A673 (cell line): ENCODE measurements at regions not wholly inside any gene's neighbourhood (a gene's known extent, or its start where the extent isn't known, plus 50 kb on each side); places are given as distances from the start of the nearest gene placed in this dataset.

Experiments used
- BruUV-seq: library from RNA; stranded (reverse); fragments of 400-500 nt; replicated peaks from 2 replicates; lab custom pipeline; 2021; lab: Mats Ljungman, UMichigan
- CTCF ChIA-PET: fragments of 300-600 bp; sonication (Branson Sonifier 250); formaldehyde crosslinking; loops from one replicate; lab custom pipeline; 2022; ENCODE audit warnings: antibody characterized with exemption; lab: Charles Lee
- POLR2A ChIA-PET: fragments of 300-600 bp; sonication (Branson Sonifier 250); formaldehyde crosslinking; loops from one replicate; lab custom pipeline; 2022; ENCODE audit warnings: antibody characterized with exemption; ENCODE audit not compliant: low non-redundant PET; lab: Charles Lee
- DNase-seq: peaks from one replicate; pipeline ENCODE4 v3.0.0-alpha.2; 2015; ENCODE audit warnings: low spot score
- H3K27ac ChIP-seq: fragments of 200-600 bp; sonication (generic); 2 replicates; pipeline ENCODE4 v1.5.1; 2016; ENCODE audit warnings: mixed run types, low read depth, mild to moderate bottlenecking, mixed read lengths, antibody characterized with exemption, low read length; ENCODE audit not compliant: poor library complexity, severe bottlenecking
- H3K27me3 ChIP-seq: fragments of 200-600 bp; sonication (generic); replicated peaks from 2 replicates; pipeline ENCODE4 v1.6.1; 2017; ENCODE audit warnings: mixed run types, low read depth, mild to moderate bottlenecking, mixed read lengths, antibody characterized with exemption, low read length; ENCODE audit not compliant: insufficient read depth, poor library complexity
- H3K36me3 ChIP-seq: fragments of 200-600 bp; sonication (generic); 2 replicates; pipeline ENCODE4 v1.6.1; 2016; ENCODE audit warnings: mixed run types, mild to moderate bottlenecking, mixed read lengths, antibody characterized with exemption, low read length; ENCODE audit not compliant: insufficient read depth, poor library complexity, severe bottlenecking
- H3K4me1 ChIP-seq: fragments of 200-600 bp; sonication (generic); 2 replicates; pipeline ENCODE4 v1.6.1; 2017; ENCODE audit warnings: mixed run types, mild to moderate bottlenecking, mixed read lengths, antibody characterized with exemption, low read length; ENCODE audit not compliant: insufficient read depth, poor library complexity, severe bottlenecking
- H3K4me3 ChIP-seq: fragments of 200-600 bp; sonication (generic); 2 replicates; pipeline ENCODE4 v1.5.1; 2016; ENCODE audit warnings: low read depth, mixed run types, mild to moderate bottlenecking, mixed read lengths, low read length; ENCODE audit not compliant: poor library complexity, severe bottlenecking
- H3K9me3 ChIP-seq: fragments of 200-600 bp; sonication (generic); 2 replicates; pipeline ENCODE4 v1.6.1; 2016; ENCODE audit warnings: mixed run types, low read depth, mild to moderate bottlenecking, mixed read lengths, antibody characterized with exemption, low read length; ENCODE audit not compliant: poor library complexity, severe bottlenecking
- EZH2 ChIP-seq: fragments of 200-600 bp; sonication (generic); IDR thresholded peaks from 2 replicates; pipeline ENCODE4 v1.6.1; 2017; ENCODE audit warnings: borderline replicate concordance, low read depth, mild to moderate bottlenecking, mixed read lengths, antibody characterized with exemption, low read length; ENCODE audit not compliant: poor library complexity, severe bottlenecking
- intact Hi-C: fragments of 100-400 bp; cut with micrococcal nuclease; formaldehyde crosslinking; loops from one replicate; pipeline ENCODE4 v1.10.0; 2022; ENCODE audit not compliant: unreplicated experiment
- TF ChIP-seq, protein P1 (sequence below): fragments of 300-800, 200-600 bp; sonication (generic); conservative IDR thresholded peaks from 2 replicates; pipeline ENCODE4 v1.5.1; 2017; ENCODE audit warnings: low read depth, mild to moderate bottlenecking, antibody characterized with exemption, low read length, moderate library complexity, mixed read lengths

DNA sequence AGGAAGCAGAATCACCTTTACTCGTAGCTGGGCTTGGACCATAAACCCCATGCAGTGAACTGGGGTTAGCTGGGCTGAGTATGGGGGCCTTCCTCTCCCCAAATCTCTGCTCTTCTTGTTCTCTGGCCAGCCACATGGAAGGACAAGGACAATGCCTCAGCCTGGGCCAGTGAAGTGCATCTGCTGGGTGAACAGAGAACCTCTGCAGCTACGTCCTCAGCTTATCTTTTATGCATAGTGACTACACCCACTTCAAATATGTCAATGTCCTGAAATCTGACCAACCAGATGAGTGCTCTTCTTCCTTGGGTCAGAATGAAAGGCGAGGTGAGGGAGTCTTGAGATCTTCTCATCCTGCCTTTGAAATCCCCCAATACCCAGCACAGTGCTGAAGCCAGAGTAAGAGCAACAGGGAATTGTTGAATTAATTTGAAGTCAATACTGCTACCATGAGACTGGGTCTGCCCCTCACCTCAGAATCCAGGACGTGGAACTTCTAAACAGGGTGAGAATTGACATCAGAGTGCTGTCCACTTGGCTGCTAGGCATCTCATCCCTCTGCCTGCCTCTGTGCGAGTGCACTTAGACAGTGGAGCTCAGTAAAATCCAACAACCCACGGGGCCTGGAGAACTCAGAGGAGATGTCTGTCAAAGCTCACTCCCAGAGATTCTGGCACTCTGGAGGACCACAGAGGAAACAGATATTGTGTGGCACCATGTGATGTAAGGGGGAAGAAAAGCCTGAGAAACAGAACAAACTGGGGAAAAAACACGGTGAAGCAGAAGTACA, 99.0 kb downstream of the IER5 start:
- POLR2A ChIA-PET: interaction anchor here (0.7 kb wide), 1 partner anchor 199 kb away, joined by 3 read pairs; no protein-coding TSS in a partner anchor
- no peaks in the 10 kb centered on the region for H3K9me3 ChIP-seq
- CTCF ChIA-PET: interaction anchor here (0.8 kb wide), 1 partner anchor 238 kb away, joined by 3 read pairs; no protein-coding TSS in a partner anchor
- BruUV-seq: no TSS peak
- no peaks in the 10 kb centered on the region for H3K4me1 ChIP-seq
- no peak overlapping the region for H3K4me3 ChIP-seq
- intact Hi-C loops: no loop called here
- no peaks in the 10 kb centered on the region for H3K36me3 ChIP-seq
- no peaks in the 10 kb centered on the region for H3K27me3 ChIP-seq
- no peak overlapping the region for H3K27ac ChIP-seq
- no peak for DNase-seq
- TF ChIP-seq EZH2: no peak
- TF ChIP-seq, protein P1, sequence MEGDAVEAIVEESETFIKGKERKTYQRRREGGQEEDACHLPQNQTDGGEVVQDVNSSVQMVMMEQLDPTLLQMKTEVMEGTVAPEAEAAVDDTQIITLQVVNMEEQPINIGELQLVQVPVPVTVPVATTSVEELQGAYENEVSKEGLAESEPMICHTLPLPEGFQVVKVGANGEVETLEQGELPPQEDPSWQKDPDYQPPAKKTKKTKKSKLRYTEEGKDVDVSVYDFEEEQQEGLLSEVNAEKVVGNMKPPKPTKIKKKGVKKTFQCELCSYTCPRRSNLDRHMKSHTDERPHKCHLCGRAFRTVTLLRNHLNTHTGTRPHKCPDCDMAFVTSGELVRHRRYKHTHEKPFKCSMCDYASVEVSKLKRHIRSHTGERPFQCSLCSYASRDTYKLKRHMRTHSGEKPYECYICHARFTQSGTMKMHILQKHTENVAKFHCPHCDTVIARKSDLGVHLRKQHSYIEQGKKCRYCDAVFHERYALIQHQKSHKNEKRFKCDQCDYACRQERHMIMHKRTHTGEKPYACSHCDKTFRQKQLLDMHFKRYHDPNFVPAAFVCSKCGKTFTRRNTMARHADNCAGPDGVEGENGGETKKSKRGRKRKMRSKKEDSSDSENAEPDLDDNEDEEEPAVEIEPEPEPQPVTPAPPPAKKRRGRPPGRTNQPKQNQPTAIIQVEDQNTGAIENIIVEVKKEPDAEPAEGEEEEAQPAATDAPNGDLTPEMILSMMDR: no peak

DNA sequence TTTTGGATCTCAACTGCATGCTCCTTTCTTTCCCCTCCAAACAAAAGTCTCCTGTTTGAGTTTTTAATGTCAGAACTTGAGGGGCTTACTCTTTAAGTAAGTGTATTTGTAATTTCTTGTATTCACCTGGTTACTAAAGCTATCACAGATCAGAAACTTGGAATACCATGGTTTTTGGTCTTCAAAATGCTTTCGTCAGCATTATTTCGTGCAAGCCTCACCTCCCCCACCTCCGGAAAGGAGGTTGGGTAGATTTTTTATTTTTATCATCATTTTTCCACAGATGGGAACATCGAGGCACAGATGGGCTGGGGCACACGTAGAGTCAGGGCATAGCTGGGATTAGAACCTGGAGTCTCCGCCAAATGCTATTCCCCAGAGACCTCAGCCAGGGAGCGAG, 100.7 kb downstream of the IER5 start:
- BruUV-seq: no TSS peak
- intact Hi-C loops: no loop called here
- Histone ChIP-seq H3K4me3 (no peak overlapping the region), H3K27me3 (no peaks in the 10 kb centered on the region), H3K4me1 (no peaks in the 10 kb centered on the region), H3K9me3 (no peaks in the 10 kb centered on the region), H3K36me3 (no peaks in the 10 kb centered on the region), H3K27ac (no peak overlapping the region)
- DNase-seq: no peak
- CTCF ChIA-PET: interaction anchor here (1.0 to 2.7 kb wide), 3 partner anchors 234 to 290 kb away, joined by 4 to 28 read pairs (median 8); no protein-coding TSS in a partner anchor
- POLR2A ChIA-PET: no interaction called here
- TF ChIP-seq EZH2: no peak
- TF ChIP-seq, protein P1: no peak

GRCh38 chr1:181189691-181190363, 101.3 kb downstream of the IER5 start:
- intact Hi-C loops: loop anchor here (1.0 to 10.0 kb wide), 2 partner anchors 235 to 745 kb away; no protein-coding TSS in a partner anchor
- peak; percentile 74 for DNase-seq
- no peaks in the 10 kb centered on the region for H3K4me1 ChIP-seq
- no peak for TF ChIP-seq EZH2
- TF ChIP-seq, protein P1: peak; percentile 97
- CTCF ChIA-PET: interaction anchor here (0.6 to 2.7 kb wide), 8 partner anchors 19 to 823 kb away, joined by 3 to 28 read pairs (median 5); no protein-coding TSS in a partner anchor
- H3K36me3 ChIP-seq: no peaks in the 10 kb centered on the region
- no peaks in the 10 kb centered on the region for H3K9me3 ChIP-seq
- H3K27me3 ChIP-seq: no peaks in the 10 kb centered on the region
- peak overlapping the region; percentile 43 for H3K4me3 ChIP-seq
- BruUV-seq: no TSS peak
- POLR2A ChIA-PET: no interaction called here
- H3K27ac ChIP-seq: no peak overlapping the region
